ENCODE measurements at regions not wholly inside any gene's neighbourhood (a gene's known extent, or its start where the extent isn't known, plus 50 kb on each side); places are given as distances from the start of the nearest gene placed in this dataset.

DNA sequence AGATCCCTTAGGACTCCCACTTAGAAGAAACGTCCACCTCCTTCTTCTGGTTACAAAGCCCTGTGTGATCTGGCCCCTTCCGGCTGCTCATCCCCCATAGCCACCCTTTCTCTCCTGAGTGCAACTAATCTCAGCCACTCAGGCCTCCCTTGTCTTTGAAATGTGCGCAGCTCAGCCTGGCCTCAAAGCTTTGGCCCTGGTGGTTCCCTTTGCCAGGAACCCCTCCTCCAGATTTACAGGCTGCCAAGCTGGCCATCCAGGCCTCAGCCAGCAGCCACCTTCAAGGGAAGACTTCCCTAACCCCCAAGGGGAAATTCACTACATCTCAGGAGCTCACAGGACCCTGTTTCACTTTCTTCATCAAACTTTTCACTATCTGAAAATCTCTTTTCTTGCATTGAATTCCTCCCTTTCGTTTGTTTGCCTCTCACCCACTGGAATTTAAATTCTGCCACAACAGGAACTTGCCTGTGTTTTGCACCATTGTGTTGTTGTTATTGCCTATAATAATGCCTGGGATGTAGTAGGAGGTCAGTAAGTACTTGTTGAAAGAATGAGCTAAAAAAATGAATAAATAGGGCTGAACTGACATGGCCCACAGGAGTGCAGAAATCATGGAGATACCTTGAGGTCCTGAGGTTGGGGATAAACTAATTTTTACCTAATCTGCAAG lies 109.5 kb upstream of the PFN2 start:
- TF ChIP-seq, protein P1, sequence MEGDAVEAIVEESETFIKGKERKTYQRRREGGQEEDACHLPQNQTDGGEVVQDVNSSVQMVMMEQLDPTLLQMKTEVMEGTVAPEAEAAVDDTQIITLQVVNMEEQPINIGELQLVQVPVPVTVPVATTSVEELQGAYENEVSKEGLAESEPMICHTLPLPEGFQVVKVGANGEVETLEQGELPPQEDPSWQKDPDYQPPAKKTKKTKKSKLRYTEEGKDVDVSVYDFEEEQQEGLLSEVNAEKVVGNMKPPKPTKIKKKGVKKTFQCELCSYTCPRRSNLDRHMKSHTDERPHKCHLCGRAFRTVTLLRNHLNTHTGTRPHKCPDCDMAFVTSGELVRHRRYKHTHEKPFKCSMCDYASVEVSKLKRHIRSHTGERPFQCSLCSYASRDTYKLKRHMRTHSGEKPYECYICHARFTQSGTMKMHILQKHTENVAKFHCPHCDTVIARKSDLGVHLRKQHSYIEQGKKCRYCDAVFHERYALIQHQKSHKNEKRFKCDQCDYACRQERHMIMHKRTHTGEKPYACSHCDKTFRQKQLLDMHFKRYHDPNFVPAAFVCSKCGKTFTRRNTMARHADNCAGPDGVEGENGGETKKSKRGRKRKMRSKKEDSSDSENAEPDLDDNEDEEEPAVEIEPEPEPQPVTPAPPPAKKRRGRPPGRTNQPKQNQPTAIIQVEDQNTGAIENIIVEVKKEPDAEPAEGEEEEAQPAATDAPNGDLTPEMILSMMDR (conservative IDR thresholded peaks at IDR 0.05 in 1 of 2, IDR thresholded peaks at IDR 0.05 in 1 of 2; ENCODE audit: low read depth in 1 of 2, low read length in 2 of 2), result no peak
- no peak for TF ChIP-seq EZH2 (IDR thresholded peaks at IDR 0.05; ENCODE audit: low read length, missing control alignments)

Measured in fibroblast of lung (primary cell).